D721Med (cell line): ENCODE measurements at regions not wholly inside any gene's neighbourhood (a gene's known extent, or its start where the extent isn't known, plus 50 kb on each side); places are given as distances from the start of the nearest gene placed in this dataset.

ENCODE experiments used
- DNase-seq: peaks from one replicate; pipeline ENCODE4 v3.0.0; 2011; ENCODE audit warnings: low spot score; ENCODE audit not compliant: insufficient read length
- FAIRE-seq: peaks from 2 replicates; lab custom pipeline; 2011; peaks lifted over from hg19 to GRCh38; lab: Jason Lieb, UNC
- TF ChIP-seq, protein P1 (sequence below): IDR thresholded peaks from 2 replicates; pipeline ENCODE4 v1.5.1; 2012; ENCODE audit warnings: mild to moderate bottlenecking, control low read depth; ENCODE audit not compliant: insufficient read depth; ENCODE audit errors: missing control alignments

DNA sequence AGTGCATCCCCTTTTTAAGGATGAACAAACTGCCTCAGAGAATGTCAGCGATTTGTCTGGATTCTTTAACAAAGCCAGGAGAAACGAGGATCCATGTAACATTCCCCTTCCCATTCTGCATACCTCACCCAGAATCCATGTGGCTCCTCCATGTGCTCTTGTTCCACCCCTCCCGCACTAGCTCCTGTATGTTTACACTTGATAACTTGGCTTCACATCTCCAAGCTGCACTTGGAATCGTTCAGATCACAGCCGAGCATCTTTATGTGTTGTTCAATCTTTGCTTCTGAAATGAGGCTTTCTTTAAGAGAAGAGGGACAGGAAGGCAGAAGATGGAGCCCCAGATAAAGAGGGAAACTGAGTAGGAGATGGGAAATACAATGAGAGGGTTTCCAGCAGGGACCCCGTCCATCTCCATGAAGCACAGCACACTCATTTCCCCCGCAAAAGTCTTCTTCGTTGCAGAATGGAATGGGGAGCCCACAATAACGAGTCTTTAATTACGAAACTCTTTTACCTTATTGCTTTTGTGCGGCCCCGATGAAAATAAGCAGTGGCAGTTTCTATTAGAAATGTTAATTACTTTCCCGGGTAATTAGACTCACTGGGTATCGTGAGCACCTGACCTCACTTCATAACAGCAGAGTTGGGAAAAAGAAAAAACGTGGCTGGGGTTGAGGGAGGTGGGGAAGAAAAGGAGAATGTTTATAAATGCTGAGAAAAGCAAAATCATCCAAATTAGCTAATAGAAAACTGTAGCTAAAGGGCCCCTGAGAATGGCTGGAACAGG is 96.8 kb upstream of the ISX start:
- TF ChIP-seq, protein P1, sequence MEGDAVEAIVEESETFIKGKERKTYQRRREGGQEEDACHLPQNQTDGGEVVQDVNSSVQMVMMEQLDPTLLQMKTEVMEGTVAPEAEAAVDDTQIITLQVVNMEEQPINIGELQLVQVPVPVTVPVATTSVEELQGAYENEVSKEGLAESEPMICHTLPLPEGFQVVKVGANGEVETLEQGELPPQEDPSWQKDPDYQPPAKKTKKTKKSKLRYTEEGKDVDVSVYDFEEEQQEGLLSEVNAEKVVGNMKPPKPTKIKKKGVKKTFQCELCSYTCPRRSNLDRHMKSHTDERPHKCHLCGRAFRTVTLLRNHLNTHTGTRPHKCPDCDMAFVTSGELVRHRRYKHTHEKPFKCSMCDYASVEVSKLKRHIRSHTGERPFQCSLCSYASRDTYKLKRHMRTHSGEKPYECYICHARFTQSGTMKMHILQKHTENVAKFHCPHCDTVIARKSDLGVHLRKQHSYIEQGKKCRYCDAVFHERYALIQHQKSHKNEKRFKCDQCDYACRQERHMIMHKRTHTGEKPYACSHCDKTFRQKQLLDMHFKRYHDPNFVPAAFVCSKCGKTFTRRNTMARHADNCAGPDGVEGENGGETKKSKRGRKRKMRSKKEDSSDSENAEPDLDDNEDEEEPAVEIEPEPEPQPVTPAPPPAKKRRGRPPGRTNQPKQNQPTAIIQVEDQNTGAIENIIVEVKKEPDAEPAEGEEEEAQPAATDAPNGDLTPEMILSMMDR, result no peak
- DNase-seq, result no peak
- FAIRE-seq, result no peak

DNA sequence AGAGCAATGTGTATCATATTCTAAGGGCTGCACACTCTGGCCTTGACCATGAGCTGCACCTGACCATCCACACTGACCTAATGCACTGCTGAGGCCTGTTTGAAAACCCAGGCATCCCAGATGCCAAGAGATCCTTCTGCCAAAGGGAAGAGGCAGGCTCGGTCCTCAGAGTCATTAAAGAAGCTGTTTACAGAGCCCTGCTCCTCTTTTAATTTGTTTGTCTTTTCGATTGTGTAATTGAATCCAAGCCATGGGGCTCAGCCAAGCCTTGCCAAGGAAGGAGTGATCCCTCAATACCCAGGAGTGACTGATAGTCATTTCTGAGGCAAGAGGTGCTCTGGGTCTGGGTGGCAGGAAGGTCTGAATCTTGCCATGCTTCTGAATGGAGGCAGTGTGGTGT is 94.5 kb upstream of the ISX start:
- TF ChIP-seq, protein P1, result no peak

DNA sequence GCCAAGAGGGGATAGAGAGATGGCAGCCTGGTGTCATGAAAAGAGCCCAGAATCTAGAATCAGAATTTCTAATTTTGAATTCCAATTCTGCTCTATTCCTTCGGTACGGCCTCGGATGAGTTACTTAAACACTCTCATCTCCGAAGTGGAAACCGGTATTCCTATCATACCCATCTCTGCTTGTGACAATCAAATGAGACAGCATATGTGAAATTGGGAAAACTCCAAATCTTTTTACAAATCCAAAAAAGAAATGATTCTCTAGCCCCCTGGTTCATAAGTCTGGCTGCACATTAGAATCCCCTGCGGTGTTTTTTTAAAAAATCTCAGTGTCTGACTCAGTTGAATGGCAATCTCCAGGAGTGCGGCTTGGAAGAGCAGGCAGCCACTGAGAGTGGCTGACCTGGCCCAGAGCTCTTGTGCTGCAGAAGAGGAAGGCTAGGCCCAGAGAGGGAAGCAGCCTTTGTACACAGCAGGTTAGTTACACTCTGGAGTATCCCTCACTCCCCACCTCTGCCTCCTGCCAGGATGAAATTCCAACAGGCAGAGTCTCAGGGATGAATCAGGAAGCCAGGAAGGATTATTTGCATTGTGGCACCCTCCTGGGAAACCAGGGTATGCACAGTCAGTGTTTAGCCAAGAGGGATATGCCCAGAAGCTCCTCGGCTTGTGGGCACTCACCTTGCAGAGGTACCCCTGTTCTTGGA is 93.6 kb upstream of the ISX start:
- DNase-seq, result no peak
- TF ChIP-seq, protein P1, result no peak
- no peak for FAIRE-seq

More for the DNA sequence above, 94.5 kb upstream of the ISX start:
- FAIRE-seq (no peak), DNase-seq (no peak)

DNA sequence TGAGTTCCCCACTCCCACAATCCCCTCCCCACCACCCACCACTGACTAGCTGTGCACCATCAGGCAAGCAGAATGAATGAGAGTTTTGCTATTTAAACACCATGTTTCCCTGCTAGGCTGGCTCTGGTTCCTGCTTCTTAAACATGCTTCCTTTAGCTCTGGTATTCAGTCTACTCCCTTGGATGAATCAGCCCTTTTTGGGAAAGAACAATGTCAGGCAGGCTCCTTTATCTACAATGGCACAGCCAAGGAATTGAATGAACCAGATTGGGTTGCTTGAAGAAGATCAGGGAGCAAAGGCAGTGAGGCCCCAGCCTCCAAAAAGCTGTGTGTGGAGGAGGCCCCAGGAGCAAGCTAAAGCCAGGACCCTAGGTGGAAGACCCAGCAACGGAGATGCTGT is 92.9 kb upstream of the ISX start:
- no peak for DNase-seq
- TF ChIP-seq, protein P1, result no peak
- FAIRE-seq, result no peak

DNA sequence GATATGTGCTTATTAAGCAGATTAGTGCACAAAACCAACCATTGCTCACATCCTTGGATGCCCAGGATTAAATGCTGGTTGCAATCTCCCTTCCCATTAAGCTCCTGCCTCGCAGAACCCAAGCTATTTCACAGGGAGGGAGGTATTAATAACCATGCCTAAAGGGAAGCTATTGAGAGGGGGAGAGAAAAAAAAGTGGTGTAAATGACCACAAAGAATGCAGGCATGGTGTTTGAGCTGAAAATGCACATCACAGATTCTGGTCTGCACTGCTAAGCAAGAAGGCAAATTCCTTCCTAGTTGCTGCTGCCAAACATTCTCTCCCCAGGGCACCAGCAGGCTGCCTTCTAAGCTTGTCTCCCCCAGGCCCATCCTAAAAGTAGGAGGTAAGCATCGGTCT is 92.0 kb upstream of the ISX start:
- TF ChIP-seq, protein P1, result no peak
- FAIRE-seq (no peak), DNase-seq (no peak)

DNA sequence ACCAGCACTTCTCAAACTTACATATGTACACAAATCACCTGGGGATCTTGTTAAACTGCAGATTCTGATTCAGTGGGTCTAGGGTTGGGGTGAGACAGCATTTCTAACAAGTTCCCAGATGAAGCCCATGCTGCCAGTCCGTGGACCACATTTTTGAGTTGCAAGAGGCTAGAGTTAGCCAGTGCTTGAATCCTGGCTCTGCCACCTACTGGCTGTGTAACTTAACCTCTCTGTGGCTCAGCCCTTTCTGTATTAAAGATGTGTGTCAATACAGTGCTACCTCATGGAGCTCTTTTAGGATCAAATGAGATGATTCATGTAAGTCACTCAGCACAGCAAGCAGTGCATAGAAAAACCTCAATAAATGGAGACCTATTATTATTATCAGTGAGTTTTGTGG is 90.2 kb upstream of the ISX start:
- no peak for FAIRE-seq
- DNase-seq, result no peak
- TF ChIP-seq, protein P1, result peak; percentile 14

DNA sequence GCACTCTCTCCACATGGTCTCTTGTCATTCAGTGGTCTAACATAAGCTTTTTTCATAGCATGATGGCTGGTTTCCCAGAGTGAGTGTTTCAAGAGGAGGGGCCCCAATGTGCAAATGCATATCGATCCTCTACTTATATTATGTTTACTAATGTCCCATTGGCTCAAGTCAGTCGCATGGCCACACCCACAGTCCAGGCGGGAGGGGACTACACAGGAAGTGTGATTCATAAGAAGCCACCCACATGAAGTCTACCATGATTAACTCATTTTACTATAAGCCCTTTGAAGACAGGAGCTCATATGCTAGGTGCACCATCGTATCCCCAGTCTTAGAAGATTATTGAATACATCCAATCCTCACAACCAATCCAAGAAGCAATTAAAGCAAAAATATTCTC is 89.5 kb upstream of the ISX start:
- TF ChIP-seq, protein P1, result no peak
- no peak for FAIRE-seq
- DNase-seq, result no peak
